VCaP (cell line): ENCODE measurements at regions not wholly inside any gene's neighbourhood (a gene's known extent, or its start where the extent isn't known, plus 50 kb on each side); places are given as distances from the start of the nearest gene placed in this dataset.

Experiments used
- H3K27ac ChIP-seq: fragments of 450-650 bp; 2 replicates; pipeline ENCODE4 v1.5.1; 2017
- TF ChIP-seq, protein P1 (sequence below): fragments of 450-650 bp; conservative IDR thresholded peaks from 2 replicates; pipeline ENCODE4 v1.5.1; 2017; ENCODE audit warnings: mild to moderate bottlenecking, moderate library complexity

DNA sequence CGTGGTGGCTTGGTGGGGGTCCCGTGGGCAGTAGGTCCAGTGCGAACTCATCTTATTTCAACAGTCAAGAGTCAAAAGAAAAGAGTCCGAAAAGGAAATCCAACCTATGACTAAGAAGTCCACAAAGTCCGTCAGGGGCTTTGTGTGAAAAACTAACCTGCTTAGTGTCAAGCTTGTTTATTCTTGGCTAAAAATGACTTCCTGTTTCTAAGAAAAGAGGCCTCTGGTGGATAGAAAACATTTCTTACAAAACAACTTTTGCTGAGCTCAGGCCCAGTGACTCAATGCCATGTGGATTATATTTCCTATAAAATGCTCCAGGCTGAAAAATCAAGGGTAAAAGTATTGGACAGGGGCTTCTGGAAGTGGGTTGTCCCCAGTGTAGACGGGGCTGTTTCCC lies 105.9 kb downstream of the GADD45G start:
- H3K27ac ChIP-seq, result no peak overlapping the region
- TF ChIP-seq, protein P1, sequence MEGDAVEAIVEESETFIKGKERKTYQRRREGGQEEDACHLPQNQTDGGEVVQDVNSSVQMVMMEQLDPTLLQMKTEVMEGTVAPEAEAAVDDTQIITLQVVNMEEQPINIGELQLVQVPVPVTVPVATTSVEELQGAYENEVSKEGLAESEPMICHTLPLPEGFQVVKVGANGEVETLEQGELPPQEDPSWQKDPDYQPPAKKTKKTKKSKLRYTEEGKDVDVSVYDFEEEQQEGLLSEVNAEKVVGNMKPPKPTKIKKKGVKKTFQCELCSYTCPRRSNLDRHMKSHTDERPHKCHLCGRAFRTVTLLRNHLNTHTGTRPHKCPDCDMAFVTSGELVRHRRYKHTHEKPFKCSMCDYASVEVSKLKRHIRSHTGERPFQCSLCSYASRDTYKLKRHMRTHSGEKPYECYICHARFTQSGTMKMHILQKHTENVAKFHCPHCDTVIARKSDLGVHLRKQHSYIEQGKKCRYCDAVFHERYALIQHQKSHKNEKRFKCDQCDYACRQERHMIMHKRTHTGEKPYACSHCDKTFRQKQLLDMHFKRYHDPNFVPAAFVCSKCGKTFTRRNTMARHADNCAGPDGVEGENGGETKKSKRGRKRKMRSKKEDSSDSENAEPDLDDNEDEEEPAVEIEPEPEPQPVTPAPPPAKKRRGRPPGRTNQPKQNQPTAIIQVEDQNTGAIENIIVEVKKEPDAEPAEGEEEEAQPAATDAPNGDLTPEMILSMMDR, result no peak

DNA sequence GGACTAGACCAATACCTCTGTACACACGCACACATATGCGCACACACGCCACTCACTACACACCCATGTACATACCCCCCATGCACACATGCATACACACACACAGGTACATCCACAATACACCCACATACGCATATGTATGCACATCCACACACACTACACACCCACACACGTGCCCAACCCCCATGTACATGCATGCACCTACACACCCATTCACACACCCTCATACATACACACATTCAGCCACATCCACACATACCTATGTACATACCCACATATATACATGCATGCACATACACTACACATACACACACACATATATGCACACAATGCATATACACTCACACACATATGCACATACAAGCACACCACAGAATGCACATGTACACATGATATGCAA lies 107.1 kb downstream of the GADD45G start:
- TF ChIP-seq, protein P1, result no peak
- no peak overlapping the region for H3K27ac ChIP-seq

DNA sequence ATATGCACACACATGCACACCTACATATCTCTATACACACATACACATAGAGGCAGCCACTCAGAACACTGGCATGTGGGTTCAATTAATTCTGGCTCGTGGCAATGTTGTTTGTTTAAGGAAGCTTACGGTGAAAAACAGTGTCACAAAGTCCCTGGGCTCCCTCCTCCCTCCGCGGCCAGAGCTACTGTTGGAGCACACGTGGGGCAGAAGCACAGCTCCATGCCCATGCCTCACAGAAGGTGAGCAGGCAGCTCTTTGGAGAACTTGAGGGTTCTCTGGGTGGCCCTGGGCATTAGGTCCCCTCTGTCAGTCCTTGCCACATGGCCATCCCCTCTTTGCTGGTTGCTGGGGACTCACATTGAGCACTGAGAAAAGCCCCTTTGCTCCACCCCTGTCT lies 107.5 kb downstream of the GADD45G start:
- no peak overlapping the region for H3K27ac ChIP-seq
- TF ChIP-seq, protein P1, result no peak

DNA sequence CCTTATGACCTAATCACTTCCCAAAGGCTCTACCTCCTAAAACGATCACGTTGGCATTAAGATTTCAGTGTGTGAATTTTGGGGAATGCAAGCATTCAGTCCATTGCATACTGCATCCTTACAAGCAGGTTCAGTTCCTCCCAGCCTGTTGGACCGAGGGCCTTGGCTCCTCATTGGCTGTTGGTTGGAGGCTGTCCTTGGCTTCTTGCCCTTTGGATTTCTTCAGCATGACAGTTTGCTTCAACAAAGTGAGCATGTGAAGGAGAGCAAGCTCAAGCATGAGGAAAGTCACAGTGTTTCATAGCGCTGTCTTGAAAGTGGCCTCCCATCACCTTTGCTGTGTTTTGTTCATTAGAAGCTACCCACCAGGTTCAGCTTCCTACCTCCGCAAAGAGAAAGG lies 109.5 kb downstream of the GADD45G start:
- H3K27ac ChIP-seq, result no peak overlapping the region
- TF ChIP-seq, protein P1, result no peak

DNA sequence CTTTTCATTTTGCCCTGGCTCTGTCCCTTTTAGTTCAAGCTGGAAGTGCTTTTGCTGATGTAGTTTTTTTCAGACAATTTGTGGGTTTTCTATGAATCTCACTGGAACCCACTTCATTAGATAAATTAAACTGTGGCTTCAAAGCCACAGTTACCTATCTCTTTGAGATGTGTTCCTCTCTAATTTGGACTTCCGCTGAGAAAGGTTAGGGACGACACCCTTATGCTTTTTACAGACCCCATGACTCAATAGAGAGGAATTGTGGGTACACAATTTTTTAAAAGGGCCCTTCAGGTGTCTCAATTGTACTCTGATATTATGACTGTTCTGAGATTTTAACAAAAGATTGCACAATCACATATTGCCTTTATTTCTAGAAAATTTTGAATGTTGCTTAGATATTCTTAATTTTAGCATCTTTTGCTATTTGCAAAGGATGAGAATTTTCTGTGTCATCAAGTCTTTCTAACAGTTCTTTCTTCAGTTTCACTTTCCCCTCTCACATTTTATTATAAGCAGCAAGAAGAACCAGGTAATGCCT lies 110.6 kb downstream of the GADD45G start:
- no peak overlapping the region for H3K27ac ChIP-seq
- TF ChIP-seq, protein P1, result no peak

DNA sequence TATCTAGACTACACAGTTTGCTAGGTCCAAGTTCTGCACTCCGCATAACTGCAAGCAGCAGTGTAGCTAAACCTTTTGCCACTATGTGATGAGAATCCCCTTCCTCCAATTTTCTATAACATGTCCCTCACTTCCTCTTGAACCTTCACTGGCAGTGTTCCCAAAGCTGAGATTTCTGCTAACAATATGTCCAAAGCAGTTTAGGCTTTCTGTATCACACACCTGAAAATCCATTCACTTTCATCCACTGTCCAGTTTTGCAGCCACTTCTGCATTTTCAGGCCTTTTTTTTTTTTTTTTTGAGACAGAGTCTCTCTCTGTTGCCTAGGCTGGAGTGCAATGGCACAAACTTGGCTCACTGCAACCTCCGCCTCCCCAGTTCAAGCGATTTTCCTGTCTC lies 111.1 kb downstream of the GADD45G start:
- TF ChIP-seq, protein P1, result no peak
- no peak overlapping the region for H3K27ac ChIP-seq

DNA sequence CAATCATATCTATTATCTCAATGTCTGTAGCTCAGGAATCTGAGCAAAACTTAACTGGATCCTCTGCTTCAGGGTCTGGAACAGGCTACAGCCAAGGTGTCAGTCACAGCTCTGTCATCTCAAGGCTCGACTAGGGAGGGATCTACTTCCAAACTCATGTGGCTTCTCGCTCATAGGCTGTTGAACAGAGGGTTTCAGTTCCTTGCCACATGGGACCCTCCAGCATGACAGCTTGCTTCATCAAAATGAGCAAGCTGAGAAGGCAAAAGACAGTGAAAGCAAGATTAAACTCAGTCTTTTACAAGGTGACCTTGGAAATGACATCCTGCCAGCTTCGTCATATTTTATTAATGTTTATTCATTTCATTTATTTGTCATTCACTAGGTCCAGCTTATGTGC lies 111.7 kb downstream of the GADD45G start:
- TF ChIP-seq, protein P1, result no peak
- no peak overlapping the region for H3K27ac ChIP-seq

DNA sequence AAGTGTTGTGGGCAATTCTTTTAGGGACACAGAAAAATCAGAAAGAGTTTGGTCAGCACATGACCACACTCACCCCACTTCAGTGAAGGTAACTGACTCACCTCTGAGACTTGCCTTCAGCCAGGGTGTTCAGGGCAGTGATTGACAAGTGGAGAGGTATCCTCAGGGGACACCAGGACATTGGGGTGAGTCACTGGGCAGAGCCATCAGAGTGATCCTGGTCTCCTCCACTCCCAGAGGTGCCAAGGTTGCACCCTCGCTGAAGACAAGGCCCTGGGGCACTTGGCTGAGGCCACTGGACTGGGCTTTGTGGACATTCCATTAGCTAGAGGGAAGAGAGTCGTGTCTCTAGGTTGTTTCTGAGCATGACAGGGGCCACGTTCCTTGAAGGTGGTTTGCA lies 113.4 kb downstream of the GADD45G start:
- no peak overlapping the region for H3K27ac ChIP-seq
- TF ChIP-seq, protein P1, result no peak
